DND-41 (cell line): ENCODE measurements at regions not wholly inside any gene's neighbourhood (a gene's known extent, or its start where the extent isn't known, plus 50 kb on each side); places are given as distances from the start of the nearest gene placed in this dataset.

ENCODE experiments used
- ATAC-seq: fragments of 200-7000 bp; cut with Tn5 transposase; 3 replicates; pipeline ENCODE4 v1.9.1; 2021; ENCODE audit warnings: low read depth; ENCODE audit not compliant: insufficient read depth
- DNase-seq: peaks from one replicate; pipeline ENCODE4 v3.0.0-alpha.2; 2020
- H2AFZ ChIP-seq: 2 replicates; pipeline ENCODE4 v1.6.0; 2012; ENCODE audit warnings: low read depth, low read length
- H3K27ac ChIP-seq: 2 replicates; pipeline ENCODE4 v1.5.1; 2012; ENCODE audit warnings: low read length, inconsistent platforms
- H3K27me3 ChIP-seq: fragments of 200-600 bp; sonication (generic); 2 replicates; pipeline ENCODE4 v1.6.0; 2012; ENCODE audit warnings: low read length, mild to moderate bottlenecking, inconsistent platforms; ENCODE audit not compliant: insufficient read depth, poor library complexity
- H3K36me3 ChIP-seq: 2 replicates; pipeline ENCODE4 v1.5.1; 2012; ENCODE audit warnings: low read length, inconsistent platforms; ENCODE audit not compliant: insufficient read depth
- H3K4me1 ChIP-seq: 2 replicates; pipeline ENCODE4 v1.5.1; 2012; ENCODE audit warnings: mild to moderate bottlenecking, low read length; ENCODE audit not compliant: insufficient read depth
- H3K4me2 ChIP-seq: 2 replicates; pipeline ENCODE4 v1.6.0; 2012; ENCODE audit warnings: mild to moderate bottlenecking, moderate library complexity, low read length, inconsistent platforms; ENCODE audit not compliant: insufficient read depth
- H3K4me3 ChIP-seq, 2 experiments: fragments of 200-600 bp in 1 of 2; shearing (Covaris generic) in 1 of 2; 2 replicates each; pipeline ENCODE4 v1.5.1; 2012 to 2016; ENCODE audit warnings: inconsistent platforms in 2 of 2, low read length in 2 of 2, mild to moderate bottlenecking in 2 of 2, low read depth in 1 of 2, moderate library complexity in 1 of 2
- H3K79me2 ChIP-seq: 2 replicates; pipeline ENCODE4 v1.6.0; 2012; ENCODE audit warnings: low read length, inconsistent platforms; ENCODE audit not compliant: insufficient read depth
- H3K9ac ChIP-seq: 2 replicates; pipeline ENCODE4 v1.6.0; 2012; ENCODE audit warnings: low read depth, mild to moderate bottlenecking, inconsistent platforms, low read length, moderate library complexity
- H3K9me3 ChIP-seq: 2 replicates; pipeline ENCODE4 v1.5.1; 2012; ENCODE audit warnings: low read length, moderate library complexity, mild to moderate bottlenecking, inconsistent platforms; ENCODE audit not compliant: insufficient read depth, severe bottlenecking
- H4K20me1 ChIP-seq: 2 replicates; pipeline ENCODE4 v1.6.0; 2012; ENCODE audit warnings: low read length; ENCODE audit not compliant: insufficient read depth
- EZH2 ChIP-seq: IDR thresholded peaks from 3 replicates; pipeline ENCODE4 v1.6.1; 2012; ENCODE audit warnings: borderline replicate concordance, low read depth, mild to moderate bottlenecking, moderate library complexity, low read length, inconsistent platforms; ENCODE audit not compliant: severe bottlenecking
- TF ChIP-seq, protein P1 (sequence below): IDR thresholded peaks from 2 replicates; pipeline ENCODE4 v1.5.1; 2012; ENCODE audit warnings: borderline replicate concordance, low read length, moderate library complexity, mild to moderate bottlenecking; ENCODE audit not compliant: poor library complexity, severe bottlenecking; ENCODE audit errors: extremely low read depth

DNA sequence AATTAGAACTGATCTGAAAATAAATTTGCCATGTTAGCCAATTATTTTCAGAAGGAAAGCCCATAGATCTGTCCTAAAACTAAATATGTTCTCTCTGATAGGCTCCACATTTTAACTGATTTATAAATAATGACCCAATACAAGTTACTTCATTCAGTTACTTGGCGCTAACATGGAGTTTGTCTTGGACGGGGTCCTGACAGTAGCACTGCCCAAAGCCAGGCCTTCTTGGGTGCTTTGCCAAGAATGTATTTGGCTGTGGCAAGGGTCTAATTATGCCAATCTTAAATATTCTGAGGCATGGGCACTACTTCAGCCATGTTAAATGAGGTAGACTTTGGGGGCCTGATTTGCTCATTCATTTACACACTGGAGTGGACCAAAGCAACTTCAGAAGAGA is 135.0 kb upstream of the PKDCC start:
- DNase-seq (no peak), ATAC-seq (no peak)
- Histone ChIP-seq H3K27ac (no peak overlapping the region), H3K27me3 (peaks cover 25% of the 10 kb centered on the region), H3K36me3 (no peaks in the 10 kb centered on the region), H4K20me1 (0 out of 2 replicates have a peak, but pooled peaks cover 2% of the 10 kb centered on the region), H3K9ac (no peak overlapping the region), H3K4me1 (no peaks in the 10 kb centered on the region), H3K79me2 (no peaks in the 10 kb centered on the region), H3K4me2 (no peak overlapping the region), H2AFZ (no peak overlapping the region), H3K9me3 (no peaks in the 10 kb centered on the region), H3K4me3 (no peak overlapping the region)
- TF ChIP-seq, protein P1, sequence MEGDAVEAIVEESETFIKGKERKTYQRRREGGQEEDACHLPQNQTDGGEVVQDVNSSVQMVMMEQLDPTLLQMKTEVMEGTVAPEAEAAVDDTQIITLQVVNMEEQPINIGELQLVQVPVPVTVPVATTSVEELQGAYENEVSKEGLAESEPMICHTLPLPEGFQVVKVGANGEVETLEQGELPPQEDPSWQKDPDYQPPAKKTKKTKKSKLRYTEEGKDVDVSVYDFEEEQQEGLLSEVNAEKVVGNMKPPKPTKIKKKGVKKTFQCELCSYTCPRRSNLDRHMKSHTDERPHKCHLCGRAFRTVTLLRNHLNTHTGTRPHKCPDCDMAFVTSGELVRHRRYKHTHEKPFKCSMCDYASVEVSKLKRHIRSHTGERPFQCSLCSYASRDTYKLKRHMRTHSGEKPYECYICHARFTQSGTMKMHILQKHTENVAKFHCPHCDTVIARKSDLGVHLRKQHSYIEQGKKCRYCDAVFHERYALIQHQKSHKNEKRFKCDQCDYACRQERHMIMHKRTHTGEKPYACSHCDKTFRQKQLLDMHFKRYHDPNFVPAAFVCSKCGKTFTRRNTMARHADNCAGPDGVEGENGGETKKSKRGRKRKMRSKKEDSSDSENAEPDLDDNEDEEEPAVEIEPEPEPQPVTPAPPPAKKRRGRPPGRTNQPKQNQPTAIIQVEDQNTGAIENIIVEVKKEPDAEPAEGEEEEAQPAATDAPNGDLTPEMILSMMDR, result no peak
- TF ChIP-seq EZH2, result no peak

GRCh38 chr2:41913311-41913710 is 134.5 kb upstream of the PKDCC start:
- TF ChIP-seq, protein P1, result no peak
- TF ChIP-seq EZH2, result no peak
- Histone ChIP-seq H3K27ac (no peak overlapping the region), H3K79me2 (no peaks in the 10 kb centered on the region), H3K9me3 (no peaks in the 10 kb centered on the region), H3K4me3 (no peak overlapping the region), H3K4me2 (no peak overlapping the region), H4K20me1 (0 out of 2 replicates have a peak, but pooled peaks cover 2% of the 10 kb centered on the region), H3K27me3 (peaks cover 25% of the 10 kb centered on the region), H3K4me1 (no peaks in the 10 kb centered on the region), H2AFZ (no peak overlapping the region), H3K36me3 (no peaks in the 10 kb centered on the region), H3K9ac (no peak overlapping the region)
- ATAC-seq (no peak), DNase-seq (no peak)

DNA sequence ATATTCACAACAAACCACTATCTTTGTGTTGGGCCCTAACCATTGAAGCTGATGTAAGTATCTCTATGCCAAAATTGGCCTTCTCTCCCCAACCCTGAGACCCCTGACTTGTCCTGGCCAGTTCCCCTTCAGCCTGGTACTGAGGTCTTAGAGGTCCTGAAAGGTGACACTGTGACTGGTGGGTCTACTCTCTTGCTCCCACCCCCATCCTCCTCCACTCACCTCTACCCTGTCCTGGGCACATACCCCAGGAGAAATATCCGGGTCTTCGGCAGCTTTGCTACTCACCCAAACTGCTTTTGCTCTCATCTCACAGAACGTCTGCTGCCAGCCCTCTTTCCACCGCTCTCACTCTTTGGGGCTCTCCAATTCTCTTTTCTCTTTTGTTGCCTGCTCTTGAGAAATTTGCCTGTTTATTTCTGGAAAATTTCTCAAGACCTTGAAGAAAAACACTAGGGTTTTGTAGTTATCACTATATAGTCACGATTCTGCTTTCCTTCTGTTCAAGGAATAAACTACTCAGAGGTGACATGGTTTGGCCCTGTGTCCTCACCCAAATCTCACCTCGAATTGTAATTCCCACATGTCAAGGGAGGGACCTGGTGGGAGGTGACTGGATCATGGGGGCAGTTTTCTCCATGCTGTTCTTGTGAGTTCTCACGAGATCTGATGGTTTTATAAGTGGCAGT is 133.8 kb upstream of the PKDCC start:
- no peak for TF ChIP-seq EZH2
- TF ChIP-seq, protein P1, result no peak
- no peak overlapping the region for H3K27ac ChIP-seq
- H3K36me3 ChIP-seq, result no peaks in the 10 kb centered on the region
- peaks cover 25% of the 10 kb centered on the region for H3K27me3 ChIP-seq
- no peaks in the 10 kb centered on the region for H3K79me2 ChIP-seq
- H2AFZ ChIP-seq, result no peak overlapping the region
- no peaks in the 10 kb centered on the region for H4K20me1 ChIP-seq
- H3K4me2 ChIP-seq, result no peak overlapping the region
- H3K9me3 ChIP-seq, result no peaks in the 10 kb centered on the region
- DNase-seq, result no peak
- no peak overlapping the region for H3K9ac ChIP-seq
- H3K4me3 ChIP-seq, result no peak overlapping the region
- ATAC-seq, result no peak
- no peaks in the 10 kb centered on the region for H3K4me1 ChIP-seq

GRCh38 chr2:41914936-41915335 is 132.9 kb upstream of the PKDCC start:
- Histone ChIP-seq H3K79me2 (no peaks in the 10 kb centered on the region), H3K4me2 (no peak overlapping the region), H3K4me3 (no peak overlapping the region), H3K9ac (no peak overlapping the region), H3K27ac (no peak overlapping the region), H3K9me3 (no peaks in the 10 kb centered on the region), H3K36me3 (no peaks in the 10 kb centered on the region), H2AFZ (no peak overlapping the region), H4K20me1 (no peaks in the 10 kb centered on the region), H3K4me1 (no peaks in the 10 kb centered on the region), H3K27me3 (peaks cover 19% of the 10 kb centered on the region)
- TF ChIP-seq, protein P1, result no peak
- TF ChIP-seq EZH2, result no peak
- ATAC-seq (no peak), DNase-seq (no peak)
